ENCODE measurements at regions not wholly inside any gene's neighbourhood (a gene's known extent, or its start where the extent isn't known, plus 50 kb on each side); places are given as distances from the start of the nearest gene placed in this dataset.

DNA sequence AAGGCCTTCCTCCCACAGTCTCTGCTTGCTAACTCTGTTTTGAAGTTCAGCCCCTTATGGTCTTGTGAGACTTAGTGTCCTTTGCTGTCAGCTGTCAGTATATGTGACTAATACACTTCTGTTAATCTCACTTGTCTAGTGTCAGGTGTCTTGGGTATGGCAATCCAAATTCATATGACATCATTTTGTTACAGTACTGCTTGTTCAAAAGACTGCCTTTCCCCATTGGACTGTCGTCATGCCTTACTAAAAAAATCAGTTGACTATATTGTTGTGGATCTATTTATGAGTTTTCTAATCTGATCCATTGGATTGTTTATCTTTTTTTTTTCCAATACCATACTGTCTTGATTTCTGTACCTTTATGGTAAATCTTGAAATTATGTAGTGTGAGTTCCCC lies 611.4 kb upstream of the HS6ST1 start:
- no peak for DNase-seq (ENCODE audit: extremely low read depth in 1 of 11, low read depth in 9 of 11, low spot score in 4 of 11)

DNA sequence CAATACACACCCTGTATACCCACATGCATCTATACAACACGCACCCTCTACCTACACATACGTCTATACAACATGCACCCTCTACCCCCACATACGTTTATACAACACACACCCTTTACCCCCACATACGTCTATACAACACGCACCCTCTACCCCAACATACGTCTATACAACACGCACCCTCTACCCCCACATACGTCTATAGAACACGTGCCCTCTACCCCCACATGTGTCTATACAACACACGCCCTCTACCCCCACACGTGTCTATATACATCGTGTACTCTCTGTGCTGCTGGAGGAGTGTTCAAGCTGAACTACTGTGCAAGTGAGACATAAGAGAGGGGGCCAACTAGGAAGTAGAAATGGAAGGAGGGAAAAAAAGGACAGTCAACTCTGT lies 621.7 kb upstream of the HS6ST1 start:
- no peak for DNase-seq (ENCODE audit: extremely low read depth in 1 of 11, low read depth in 9 of 11, low spot score in 4 of 11)

DNA sequence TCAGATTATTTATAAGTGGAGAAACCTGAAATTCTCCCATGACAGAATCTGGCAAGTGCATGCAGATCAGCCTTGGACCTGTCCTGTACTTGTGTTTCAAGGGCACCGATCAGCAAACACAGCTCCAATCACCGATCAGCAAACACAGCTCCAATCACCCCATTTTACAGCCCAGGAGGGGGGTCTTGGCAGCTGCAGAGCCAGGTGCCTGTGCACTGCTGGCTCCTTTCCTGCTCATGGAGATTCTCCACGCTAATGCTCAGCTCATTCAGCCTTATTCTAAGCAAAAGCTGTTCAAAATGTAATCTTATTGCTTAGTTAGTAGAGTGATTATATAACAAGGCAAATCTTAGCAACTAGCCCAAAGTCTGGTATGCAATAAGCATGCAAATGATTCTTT lies 623.1 kb upstream of the HS6ST1 start:
- DNase-seq (ENCODE audit: extremely low read depth in 1 of 11, low read depth in 9 of 11, low spot score in 4 of 11), result no peak

DNA sequence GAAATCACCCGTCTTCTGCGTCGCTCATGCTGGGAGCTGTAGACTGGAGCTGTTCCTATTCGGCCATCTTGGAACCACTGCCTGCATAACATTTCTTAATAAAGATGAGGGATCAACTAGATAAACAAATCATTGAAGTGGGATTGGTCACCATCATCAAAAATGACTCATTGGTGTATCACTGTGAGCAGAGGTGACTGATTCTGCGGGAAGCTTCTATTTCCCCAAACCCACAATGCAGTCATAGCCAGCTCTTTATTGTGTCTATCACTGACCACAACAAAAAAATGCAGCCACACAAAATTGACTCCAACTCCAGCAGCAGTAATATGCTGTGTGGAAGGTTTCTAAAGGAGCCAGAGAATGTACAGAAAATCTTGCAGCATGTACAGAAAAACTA lies 630.7 kb upstream of the HS6ST1 start:
- DNase-seq (ENCODE audit: extremely low read depth in 1 of 11, low read depth in 9 of 11, low spot score in 4 of 11), result no peak

DNA sequence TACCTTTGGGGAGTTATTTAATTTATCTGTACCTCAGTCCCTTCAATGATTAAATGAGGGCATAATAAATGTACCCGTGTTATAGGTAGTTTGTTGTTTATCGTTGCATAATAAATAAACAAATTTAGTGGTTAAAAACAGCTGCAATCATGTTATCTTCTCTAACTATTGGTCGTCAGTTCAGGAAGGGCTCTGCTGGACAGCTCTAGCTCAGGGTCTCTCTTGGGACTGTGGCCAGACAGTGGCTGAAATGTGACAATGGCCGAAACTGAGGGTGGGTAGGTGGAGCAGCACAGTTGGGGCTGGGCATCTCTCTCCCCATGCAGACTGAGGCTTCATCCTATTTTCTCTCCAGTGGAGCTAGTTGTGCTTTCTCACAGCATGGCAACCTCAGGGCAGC lies 632.1 kb upstream of the HS6ST1 start:
- DNase-seq (ENCODE audit: extremely low read depth in 1 of 11, low read depth in 9 of 11, low spot score in 4 of 11), result no peak

- DNase-seq (ENCODE audit: extremely low read depth in 1 of 11, low read depth in 9 of 11, low spot score in 4 of 11), result no peak
These were observed 639.6 kb upstream of the HS6ST1 start for GRCh38 chr2:128958241-128958640.

GRCh38 chr2:128967646-128968045 lies 649.0 kb upstream of the HS6ST1 start:
- no peak for DNase-seq (ENCODE audit: extremely low read depth in 1 of 11, low read depth in 9 of 11, low spot score in 4 of 11)

- no peak for DNase-seq (ENCODE audit: extremely low read depth in 1 of 11, low read depth in 9 of 11, low spot score in 4 of 11)
These were observed 650.7 kb upstream of the HS6ST1 start for GRCh38 chr2:128969374-128969773.

DNA sequence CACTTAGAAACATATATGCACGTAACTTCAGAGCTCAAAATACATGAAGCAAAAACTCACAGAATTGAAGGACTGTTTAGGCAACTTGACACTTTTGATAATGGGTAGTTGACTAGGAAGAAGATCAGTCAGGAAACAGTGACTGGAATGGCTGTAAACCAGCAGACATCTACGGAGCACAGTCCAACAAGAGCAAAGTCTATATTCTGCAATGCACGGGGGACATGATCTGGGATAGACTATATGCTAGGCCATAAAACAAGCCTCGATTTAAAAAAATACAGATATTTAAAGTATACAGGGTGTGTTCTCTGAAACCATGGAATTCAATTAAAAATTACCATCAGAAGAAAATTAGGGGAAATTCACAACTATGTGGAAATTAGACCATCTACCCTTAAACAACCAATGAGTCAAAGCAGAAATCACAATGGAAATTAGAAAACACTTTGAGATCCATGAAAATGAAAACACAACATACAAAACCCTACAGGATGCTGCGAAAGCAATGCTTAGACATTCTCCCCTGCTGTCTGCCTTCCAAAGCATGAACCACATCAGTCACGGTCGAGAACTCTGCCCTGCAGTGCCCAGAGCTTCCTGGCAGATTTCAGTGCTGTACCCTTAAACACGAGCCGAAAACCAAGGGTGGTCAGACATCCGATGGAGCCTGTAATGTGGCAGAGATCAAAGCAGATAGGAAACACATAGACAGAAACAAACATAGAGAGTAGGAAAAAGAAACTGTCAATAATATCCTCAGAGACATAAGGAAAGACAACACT lies 651.9 kb upstream of the HS6ST1 start:
- no peak for DNase-seq (ENCODE audit: extremely low read depth in 1 of 11, low read depth in 9 of 11, low spot score in 4 of 11)

- no peak for DNase-seq (ENCODE audit: extremely low read depth in 1 of 11, low read depth in 9 of 11, low spot score in 4 of 11)
These were observed 654.9 kb upstream of the HS6ST1 start for GRCh38 chr2:128973566-128973965.

DNA sequence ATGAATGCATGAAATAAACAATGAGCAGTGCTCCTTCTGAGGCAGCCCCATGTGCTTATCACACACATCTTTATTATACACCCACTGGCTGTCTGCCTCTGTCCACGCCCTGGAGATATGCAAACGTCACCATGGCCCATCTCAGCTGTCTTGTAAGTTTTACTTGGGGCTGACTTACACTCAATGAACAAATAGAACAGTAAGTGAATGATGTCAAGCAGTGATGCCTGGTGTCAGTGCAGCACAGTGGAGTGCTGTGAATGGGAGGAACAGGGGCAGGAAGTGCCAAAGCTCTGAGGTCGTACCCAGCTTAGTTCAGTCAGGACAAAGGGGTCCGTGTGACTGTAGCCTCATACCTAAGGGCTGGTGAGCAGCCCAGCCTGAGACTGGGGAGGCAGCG lies 659.5 kb upstream of the HS6ST1 start:
- DNase-seq (ENCODE audit: extremely low read depth in 1 of 11, low read depth in 9 of 11, low spot score in 4 of 11), result no peak

- DNase-seq (ENCODE audit: extremely low read depth in 1 of 11, low read depth in 9 of 11, low spot score in 4 of 11), result no peak
These were observed 660.5 kb upstream of the HS6ST1 start for GRCh38 chr2:128979182-128979581.

DNA sequence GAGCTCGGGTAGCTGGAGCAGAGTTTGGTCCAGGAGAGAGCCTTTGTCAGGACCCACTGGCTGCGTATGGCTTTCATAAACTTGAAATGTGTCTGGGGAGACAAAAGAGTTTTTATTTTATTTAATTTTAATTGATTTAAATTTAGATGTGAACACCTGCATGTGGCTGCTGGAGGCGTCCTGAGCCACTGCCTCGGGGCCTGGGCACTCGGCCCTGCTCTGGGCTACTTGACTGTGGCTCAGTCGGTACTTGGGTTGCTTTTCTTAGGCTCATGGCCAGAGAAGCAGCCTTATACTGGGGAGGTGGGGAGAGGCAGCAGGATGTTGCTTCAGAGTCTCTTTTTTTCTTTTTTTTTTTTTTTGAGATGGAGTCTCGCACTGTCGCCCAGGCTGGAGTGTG lies 661.8 kb upstream of the HS6ST1 start:
- DNase-seq (ENCODE audit: extremely low read depth in 1 of 11, low read depth in 9 of 11, low spot score in 4 of 11), result no peak

DNA sequence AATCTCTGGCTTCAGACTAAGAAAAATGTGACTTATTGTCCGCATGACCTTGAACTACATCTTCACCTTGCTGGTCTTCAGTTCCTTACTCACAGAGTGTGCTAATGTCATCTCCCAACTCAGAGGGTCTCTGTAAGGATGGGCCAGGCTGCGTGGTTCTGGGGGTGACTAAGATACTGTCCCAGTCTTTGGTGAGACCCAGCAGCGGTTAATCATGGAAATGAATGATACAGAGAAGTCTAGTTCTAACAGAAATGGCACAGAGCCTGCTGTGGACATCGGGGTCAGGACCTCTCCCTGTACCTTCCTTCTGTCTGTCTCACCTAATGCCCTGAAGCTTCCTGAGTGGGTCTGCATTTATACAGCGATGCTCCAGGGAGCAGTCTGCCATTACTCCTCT lies 662.7 kb upstream of the HS6ST1 start:
- no peak for DNase-seq (ENCODE audit: extremely low read depth in 1 of 11, low read depth in 9 of 11, low spot score in 4 of 11)

- no peak for DNase-seq (ENCODE audit: extremely low read depth in 1 of 11, low read depth in 9 of 11, low spot score in 4 of 11)
These were observed 663.3 kb upstream of the HS6ST1 start for GRCh38 chr2:128982001-128982400.

DNA sequence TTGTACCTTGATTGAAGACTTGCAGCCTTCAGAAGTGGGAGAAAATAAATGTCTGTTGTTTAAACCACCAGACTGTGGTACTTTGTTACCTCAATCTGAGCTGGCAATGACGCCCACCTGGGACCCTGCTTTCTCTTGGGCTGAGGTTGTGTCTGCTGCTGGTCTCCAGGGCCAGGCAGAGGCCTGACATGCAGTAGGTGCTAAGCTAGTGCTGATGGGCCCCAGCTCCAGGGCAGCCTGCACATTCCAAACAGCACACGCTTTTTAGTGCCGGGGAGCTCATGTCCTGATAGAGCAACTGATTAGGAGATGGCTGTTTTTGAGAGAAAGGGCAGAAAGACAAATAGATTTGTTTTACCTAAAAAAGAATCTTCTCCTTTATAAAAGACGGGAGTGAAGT lies 664.0 kb upstream of the HS6ST1 start:
- DNase-seq (ENCODE audit: extremely low read depth in 1 of 11, low read depth in 9 of 11, low spot score in 4 of 11), result no peak

- DNase-seq (ENCODE audit: extremely low read depth in 1 of 11, low read depth in 9 of 11, low spot score in 4 of 11), result no peak
These were observed 664.4 kb upstream of the HS6ST1 start for GRCh38 chr2:128983094-128983493.

DNA sequence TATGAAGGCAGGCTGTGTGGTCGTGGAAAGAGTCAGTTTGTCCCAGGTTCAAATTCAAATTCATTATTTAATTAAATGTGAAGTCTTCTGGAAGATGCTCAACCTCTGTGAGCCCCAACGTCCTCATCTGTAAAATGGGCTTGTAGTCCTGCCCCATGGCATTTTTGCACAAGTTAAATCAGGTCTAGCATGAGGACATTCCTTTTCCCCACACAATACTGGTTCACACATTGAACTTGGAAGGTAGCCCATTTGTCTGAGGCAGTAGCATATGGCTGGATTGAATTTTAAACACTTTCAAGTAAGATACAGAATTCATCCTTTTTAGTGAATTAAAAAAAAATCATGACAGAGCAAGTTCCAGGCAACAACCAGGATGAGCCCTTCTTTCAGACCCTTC lies 665.4 kb upstream of the HS6ST1 start:
- DNase-seq (ENCODE audit: extremely low read depth in 1 of 11, low read depth in 9 of 11, low spot score in 4 of 11), result no peak

DNA sequence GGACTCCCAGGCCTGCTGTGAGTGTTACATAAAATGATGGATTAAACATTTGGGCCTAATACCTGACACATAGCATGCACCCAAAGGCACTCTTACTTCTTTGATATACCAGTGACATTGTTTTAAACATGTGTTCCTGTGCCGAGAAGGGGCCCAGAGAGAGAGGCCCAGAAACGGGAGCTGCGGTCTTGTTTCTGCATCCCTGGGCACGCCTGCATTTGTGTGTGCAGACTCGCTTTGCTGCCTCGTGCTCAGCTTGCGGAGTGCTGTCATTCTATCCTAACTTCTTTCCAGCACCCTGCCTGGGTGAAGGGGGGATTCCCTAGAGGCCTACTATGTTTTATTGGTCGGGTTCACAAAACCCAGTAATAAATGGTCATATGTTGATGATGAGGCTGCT lies 666.2 kb upstream of the HS6ST1 start:
- no peak for DNase-seq (ENCODE audit: extremely low read depth in 1 of 11, low read depth in 9 of 11, low spot score in 4 of 11)

DNA sequence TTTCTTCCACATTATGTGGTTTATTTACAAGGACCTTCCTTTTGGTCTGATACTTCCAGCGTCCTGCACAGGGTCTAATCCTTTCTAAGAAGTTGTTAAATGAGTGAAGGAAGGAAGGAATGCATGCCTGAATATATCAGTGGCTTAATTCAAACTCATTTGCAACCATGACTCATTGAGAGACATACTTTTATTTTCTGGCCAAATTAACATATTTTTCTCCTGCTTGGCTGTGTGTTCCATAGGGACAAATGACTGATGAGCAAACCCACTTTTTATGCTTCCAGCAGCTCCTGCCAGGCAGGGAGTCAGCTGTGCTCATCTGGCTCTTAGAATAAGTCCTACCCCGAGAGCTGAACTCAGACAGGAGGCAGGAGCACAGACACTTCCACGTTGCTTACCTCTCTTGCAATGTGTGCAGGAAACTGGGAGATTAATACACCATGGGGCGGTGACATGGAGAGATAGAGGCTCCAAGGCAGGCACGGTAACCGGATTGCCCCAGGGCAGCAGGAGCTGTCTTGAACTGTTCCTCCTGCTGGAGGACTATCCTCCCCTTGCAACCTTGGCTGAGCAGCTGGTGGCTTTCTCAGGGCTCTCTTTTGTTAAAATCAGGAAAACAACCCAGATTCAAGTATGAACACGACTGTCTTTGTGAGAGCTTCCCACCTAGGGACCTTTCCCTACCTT lies 667.5 kb upstream of the HS6ST1 start:
- no peak for DNase-seq (ENCODE audit: extremely low read depth in 1 of 11, low read depth in 9 of 11, low spot score in 4 of 11)

DNA sequence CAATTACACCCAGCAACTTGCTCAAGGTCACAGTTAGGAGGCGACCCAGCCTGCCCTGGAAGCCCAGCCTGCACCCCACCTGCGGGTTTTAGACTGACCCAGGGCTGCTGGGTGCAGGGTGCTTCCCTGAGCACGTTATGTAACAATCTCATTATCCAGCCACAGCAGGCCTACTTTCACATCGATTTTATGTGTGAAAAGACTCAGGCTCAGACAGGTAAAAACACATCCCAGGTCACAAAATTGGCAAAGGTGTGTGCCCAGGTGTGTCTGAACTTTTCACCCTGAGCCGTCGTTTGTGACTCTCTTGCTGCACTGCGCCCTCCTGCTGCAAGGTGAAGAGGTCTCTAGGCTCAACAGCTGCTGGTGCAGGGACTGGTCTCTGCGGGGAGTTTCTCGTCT lies 668.2 kb upstream of the HS6ST1 start:
- no peak for DNase-seq (ENCODE audit: extremely low read depth in 1 of 11, low read depth in 9 of 11, low spot score in 4 of 11)
